ELF-1 (cell line): ENCODE measurements at regions not wholly inside any gene's neighbourhood (a gene's known extent, or its start where the extent isn't known, plus 50 kb on each side); places are given as distances from the start of the nearest gene placed in this dataset.

Source experiments
- DNase-seq: peaks from one replicate; pipeline ENCODE4 v3.0.0-alpha.2; 2016; ENCODE audit warnings: low read depth, low spot score

DNA sequence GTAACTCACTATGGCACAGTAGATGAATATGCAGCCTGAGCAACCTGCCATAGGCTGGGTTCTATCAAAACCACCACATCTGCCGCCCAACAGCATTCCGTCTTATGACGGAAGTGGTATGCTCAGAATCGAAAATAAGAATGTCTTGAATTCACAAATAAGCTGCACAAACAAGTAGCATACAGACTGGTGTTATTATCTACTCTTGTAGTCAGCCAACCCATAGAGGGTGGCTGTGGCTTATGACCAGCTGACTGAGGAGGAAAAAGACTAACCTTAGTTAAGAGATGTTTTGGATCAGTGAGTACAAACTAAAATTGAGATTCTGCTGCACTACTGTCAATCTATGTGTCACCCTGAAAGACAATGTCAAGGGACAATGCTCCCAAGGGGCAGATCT is 1255.1 kb upstream of the EYS start:
- DNase-seq, result no peak

DNA sequence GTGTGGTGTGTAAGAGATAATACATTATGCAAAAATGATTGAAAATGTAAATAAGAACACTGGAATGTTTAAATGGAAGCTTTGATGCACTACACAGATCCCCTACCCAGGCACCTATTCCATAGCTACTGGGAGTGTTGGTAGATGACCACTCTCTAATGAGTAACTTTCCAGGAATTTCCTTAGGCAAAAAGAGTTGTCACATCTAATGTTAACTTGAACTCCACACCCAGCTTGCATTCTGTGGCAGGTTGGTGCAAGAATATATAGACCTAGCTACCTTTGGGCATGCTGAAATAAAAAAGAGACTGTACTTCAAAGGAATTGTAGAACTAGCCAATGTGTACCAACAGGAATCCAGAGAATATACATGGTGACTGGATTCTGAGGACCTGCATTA is 1254.2 kb upstream of the EYS start:
- DNase-seq, result no peak

DNA sequence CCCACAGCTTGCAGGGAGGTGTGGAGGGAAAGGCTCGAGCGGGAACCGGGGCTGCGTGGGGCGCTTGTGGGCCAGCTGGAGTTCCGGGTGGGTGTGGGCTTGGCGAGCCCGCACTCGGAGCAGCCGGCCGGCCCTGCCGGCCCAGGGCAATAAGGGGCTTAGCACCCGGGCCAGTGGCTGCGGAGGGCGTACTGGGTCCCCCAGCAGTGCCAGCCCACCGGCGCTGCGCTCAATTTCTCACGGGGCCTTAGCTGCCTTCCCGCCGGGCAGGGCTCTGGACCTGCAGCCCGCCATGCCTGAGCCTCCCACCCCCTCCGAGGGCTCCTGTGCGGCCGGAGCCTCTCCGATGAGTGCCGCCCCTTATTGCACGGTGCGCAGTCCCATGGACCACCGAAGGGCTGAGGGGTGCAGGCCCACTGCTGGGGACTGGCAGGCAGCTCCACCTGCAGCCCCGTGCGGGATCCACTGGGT is 1242.2 kb upstream of the EYS start:
- no peak for DNase-seq

DNA sequence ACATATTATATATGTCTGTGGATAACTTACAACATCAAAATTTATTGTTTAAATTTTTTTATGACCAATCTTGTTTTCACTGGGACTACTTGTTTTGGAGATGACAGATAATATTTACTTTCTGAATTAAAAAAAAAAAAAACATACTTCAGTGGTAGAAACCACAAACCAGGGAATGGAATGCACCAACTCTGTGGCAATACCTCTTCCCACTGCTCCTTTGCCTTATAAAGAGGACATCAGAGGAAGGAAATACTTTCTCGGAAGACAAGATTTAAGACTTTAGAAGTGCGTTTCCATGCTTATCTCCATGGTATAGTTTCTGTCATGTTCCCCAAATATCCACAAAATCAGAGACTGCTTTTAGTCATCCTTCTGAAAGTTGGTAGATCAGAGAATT is 1241.1 kb upstream of the EYS start:
- DNase-seq, result no peak

DNA sequence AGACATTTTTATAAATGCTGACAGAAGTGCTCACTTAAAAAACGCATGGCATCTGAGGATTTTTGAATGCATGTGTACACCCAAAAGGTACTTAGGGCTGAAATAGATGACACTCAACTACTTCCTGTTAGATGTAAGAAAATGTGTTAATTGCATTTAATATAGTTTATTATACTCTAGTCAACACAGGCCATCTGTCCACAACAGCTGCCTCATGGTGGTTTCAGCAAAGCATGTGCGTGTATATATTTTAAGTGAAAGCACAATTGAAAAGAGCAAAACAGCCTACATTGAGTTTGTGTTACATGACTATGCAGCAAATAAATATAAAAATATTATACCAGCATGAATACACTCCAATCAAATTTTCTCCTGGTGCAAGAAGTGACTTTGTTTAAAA is 1233.0 kb upstream of the EYS start:
- DNase-seq, result no peak

DNA sequence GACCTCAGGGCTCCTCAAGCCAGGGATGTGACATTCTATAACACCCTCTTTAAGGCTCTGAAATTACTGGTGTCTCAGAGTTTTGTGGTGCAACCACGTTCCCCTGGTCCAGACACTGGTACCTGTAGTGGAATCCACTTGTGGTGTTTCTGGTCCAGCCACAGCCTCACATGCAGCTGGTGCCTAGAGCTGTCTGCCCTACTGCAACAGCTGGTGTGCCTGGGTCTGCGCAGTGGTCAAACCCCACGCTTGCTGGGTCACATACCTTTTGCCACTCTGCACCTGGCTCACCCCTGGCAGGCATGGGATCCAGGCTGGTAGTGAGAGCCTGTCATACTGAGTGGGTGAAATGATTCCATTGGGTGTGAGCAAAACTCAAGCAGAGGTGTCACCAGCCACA is 1230.2 kb upstream of the EYS start:
- no peak for DNase-seq

DNA sequence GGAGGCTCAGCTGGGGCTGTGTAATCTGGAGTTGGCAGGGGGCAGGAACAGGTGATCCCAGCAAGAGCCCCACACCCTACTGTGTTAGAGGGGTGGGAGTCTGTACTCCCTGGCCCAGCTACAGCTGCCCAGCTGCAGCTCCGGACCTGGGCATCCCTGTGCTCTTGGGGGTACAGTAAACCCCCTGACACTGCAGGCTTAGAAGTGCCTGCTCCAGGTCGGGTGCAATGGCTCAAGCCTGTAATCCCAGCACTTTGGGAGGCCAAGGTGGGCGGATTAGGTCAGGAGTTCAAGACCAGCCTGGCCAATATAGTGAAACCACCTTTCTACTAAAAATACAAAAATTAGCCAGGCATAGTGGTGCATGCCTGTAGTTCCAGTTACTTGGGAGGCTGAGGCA is 1228.6 kb upstream of the EYS start:
- no peak for DNase-seq

DNA sequence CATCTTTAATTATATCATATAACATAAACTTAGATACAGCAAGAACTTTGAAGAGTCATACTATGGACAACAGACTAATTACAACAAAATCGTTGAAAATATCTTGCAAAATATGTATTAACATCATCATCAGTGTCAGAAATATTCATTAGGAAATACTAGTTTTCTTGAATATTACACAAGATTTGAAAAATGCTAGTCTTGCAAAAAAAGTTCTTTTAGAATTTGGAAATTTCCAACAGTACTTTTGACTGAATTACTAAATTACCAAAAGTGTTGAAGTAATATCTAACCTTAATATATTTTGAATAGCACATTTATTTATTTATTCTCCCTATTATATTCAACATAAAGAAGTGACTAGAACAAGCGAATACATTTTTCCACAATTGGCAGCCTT is 1224.8 kb upstream of the EYS start:
- DNase-seq, result no peak

DNA sequence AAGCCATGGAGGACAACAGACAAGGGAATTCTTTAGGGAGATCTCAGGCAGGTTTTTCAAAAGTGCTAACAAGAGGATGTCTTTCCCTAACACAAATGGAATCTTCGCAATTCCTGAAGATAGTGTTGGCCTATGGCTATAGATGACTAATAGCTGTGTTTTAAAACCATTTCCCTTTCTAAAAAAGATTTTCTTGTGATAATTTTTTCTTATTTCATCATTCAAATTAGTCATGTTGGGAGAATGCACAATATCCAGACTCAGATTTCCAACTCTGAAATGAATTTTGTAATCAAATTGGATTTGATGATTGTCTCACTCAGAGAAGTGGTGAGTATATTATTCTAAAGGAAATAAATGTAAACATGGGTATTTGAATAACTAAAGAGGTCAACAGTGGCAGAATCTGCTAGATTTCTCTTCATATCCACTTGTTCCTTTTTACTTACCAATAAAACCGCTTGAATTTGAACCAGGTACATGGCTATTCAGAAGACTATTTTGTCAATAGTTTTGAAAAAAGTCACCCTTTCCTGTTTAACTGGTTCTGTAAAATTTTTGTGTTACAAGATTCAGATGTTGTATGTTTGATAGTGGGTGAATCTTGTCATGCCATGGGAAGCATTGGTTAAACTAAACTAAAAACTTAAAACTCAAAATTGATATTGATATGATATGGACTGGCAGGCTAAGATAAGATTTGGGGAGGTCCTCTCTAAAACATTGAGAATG is 1223.7 kb upstream of the EYS start:
- DNase-seq, result no peak

DNA sequence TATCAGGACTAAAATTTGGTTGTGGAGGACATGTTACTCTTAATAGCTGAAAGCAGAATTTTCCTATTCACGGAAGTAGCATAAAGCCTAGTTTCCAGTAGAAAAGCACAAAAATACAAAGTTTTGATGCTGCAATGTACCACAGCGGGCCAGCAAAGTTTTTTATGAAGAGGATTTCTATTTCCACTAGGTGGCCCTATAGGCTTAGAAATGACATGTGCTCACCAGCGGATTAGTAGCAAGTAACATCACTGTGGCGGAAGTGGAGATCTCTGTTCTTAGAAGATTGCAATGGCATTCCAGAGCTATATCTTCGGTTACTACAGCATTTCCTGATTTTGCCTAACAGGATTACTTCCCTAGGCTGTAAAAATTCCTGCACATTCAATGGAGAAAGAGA is 1219.0 kb upstream of the EYS start:
- DNase-seq, result no peak

DNA sequence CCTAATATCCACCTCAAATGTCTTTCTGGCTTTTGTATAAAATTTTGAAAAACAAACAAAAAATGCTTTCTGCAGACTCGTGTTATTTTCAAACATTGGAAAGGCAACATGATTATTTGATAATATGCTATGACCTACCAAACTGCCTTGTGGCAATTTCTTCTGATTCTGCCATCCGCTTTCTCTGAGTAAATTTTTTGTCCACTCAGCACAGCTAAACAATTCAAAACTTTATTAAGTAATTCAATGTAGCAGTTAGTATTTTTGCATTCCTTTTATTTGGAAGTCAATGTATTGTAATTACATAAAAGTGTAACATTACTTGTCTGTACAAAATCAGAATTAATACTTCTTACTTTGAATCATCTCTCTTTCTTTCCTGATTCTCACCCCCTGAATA is 1206.6 kb upstream of the EYS start:
- no peak for DNase-seq

DNA sequence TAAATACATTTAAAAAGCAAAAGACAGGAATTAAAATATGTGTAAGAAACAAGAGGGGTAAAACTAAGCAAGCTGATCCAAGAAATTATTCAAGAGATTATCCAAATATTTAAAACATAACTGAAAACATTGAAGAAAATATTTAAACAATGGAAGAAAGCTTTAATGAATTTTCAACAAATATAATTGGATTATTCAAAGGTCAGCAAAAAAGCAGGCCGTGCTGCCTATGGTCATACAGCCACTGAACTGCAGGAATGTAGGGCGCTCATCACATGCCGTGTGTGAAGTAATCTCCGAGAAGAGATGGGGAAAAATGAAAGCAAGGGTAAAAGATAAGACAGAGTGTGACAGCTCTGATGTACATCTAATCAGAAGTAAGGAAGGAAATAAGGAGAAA is 1195.4 kb upstream of the EYS start:
- DNase-seq, result no peak

DNA sequence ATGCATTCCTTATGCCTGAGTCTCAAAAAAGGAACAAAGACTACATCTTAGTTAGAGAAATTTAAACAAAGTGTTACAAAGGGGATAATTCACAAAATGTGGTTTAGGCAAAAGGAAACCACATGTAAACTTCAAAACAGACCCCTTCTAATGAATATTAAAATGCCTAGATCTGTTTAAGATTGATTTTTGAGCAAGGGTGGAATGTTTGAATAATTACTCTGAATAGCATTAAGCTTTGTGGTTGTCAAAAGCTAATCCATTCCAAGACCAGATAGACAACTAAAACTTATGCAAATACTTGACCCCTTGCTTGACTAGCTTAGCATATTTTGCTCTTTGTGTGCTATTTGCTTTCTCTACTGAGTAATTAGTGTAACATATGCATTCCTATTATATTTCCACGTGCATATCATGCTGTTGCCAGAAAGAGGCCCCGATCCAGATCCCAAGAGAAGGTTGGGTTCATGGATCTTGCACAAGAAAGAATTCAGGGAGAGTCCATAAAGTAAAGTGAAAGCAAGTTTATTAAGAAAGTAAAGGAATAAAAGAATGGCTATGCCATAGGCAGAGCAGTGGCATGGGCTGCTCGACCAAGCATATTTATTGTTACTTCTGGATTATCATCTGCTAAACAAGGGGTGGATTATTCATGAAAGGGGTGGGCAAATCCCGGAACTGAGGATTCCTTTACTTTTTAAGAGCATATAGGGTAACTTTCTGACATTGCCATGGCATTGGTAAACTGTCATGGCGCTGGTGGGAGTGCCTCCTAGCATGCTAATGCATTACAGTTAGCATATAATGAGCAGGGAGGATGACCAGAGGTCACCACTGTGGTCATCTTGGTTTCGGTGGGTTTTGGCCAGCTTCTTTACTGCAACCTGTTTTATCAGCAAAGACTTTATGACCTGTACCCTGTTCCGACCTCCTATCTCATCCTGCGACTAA is 1193.4 kb upstream of the EYS start:
- no peak for DNase-seq

DNA sequence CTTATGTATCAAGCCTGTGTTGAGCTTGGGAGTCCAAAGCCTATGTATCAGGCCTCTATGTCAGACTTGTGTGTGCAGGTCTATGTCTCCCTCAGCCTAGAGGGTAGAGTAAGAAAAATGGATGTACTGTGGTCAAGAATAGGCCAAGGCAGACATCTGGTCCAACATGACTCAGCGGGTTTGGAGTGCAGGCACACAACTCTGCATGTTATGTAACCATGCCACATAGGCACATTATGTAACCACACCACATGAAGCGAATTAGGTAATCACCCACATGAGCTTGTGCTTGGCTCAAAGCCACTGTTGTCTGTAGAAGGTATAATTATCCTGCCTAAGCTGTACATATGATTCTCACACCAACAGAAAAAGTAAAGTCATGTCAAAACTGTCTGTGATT is 1190.5 kb upstream of the EYS start:
- DNase-seq, result no peak

DNA sequence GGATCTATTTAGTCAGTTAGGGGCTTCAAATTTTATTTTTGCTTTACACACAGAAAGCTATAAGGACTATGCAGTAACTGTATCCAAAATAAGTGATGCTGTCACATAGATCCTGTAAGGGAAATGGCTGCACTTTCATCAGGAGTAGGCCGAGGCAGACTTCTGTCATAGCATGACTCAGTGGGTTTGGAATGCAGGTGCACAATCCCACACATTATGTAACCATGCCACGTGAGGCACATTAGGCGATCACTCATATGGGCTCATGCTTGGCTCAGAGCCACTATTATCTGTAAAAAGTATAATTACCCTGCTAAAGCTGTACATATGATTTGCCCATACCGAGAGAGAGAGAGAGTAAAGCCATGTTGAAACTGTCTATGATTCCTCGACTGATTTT is 1189.4 kb upstream of the EYS start:
- DNase-seq, result no peak

DNA sequence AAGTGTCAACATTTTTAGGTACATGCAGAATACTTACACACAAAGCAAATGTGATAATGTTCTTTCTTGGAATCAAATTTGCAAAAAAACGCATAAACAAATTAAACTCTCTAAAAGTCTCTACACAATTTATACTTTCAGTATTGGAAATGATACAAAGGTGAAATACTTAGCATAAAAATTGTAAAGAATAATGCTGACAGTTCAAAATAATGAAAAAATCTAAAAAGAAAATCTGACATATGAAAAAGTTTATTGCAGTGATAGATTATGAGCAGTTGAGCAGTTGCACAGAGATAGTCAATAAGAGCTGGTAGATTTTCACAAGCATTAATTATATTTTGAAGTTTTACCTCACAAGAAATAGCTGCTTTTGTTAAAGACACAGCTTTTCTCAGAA is 1176.4 kb upstream of the EYS start:
- DNase-seq, result no peak

DNA sequence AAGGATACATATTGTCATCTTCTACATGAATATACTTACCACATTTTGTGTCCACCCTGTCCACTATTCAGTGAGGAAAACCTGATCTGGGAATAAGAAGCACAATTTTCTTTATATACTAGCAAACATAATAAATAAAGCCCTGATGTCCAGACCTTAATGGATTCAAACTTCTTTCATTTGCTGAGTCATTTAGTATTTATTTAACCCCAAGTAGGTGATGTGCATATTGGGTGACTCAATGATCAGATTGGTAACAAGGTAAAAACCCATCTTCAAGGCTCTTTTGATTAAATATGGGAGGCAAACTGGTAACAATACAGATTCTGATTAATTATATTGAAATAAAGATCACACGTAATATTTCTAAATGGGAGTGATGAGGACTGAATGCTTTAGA is 1159.8 kb upstream of the EYS start:
- no peak for DNase-seq

DNA sequence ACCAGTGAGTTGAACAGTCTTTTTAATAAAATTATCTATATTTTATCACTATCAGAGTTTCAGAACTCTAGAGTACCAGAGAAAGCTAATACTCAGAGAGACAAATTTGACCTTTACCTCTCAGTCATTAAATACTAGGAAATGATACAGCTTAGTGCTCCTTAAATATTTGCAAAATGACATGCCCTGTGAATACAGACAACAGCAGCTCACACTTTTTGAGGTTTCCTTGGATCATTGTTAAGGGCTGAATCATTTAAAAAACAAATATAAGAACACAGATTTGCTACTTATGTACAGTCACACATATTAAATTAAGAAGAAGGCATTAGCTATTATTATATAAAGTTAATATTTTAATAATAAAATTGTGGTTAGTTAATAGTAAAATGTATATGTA is 1158.7 kb upstream of the EYS start:
- no peak for DNase-seq

DNA sequence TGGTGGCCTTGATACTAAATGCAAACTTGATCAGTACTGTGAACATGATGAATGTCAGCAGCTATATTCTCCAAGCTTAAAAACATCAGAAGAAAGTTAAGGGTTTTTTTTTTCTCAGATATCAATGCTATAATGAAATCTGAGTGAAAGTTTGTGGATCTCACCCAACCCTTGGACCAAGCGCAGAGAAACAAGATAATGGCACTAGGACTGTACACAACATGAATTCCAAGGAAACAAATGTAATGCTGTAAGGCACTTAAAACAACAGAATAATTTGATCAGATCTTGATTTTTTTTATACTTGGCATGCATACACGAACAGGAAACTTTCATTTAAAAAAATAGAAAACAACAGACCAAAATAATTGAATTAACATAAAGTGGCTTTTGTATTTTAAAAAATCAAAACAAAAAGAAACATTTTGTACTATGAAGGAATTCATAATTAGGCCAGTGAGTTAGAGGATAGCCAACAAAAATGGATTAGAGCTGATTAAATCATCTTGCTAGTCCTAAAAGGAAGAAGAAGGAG is 1154.0 kb upstream of the EYS start:
- DNase-seq, result no peak

DNA sequence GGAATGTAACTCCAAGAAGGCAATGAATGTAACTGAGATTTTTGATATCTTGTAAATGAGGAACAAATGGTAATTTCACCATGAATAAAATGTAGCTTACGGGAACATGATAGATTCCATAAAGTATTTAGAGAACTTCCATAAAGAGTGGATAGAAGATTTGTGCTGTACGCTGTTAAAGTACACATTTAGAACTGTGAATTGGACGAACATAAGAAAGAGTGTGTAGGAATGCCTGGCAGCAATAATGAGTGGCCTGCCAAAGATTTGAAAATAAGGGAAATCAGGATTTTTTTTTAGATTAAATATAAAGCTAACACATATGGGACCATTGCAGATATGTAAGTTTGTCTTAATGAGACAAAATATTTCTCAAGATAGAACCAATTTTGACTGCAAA is 1153.3 kb upstream of the EYS start:
- no peak for DNase-seq

DNA sequence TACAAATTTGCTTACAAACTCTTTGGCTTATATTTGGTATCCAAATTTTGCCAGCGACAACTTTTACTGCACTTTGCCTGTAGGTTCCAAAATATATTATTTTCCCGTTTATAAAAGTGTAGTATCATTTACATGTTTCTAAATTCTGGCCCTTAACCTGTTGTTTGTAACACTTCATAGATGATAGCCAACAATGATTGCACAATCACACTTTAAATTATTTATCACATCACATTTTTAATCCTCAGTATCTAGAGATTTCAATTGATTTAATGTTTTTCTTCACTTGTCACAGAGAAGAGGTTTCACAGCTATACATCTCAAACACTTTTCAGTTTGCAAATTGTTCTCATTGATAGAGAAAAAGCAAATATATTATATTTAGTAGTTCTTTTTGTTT is 1151.2 kb upstream of the EYS start:
- DNase-seq, result no peak

DNA sequence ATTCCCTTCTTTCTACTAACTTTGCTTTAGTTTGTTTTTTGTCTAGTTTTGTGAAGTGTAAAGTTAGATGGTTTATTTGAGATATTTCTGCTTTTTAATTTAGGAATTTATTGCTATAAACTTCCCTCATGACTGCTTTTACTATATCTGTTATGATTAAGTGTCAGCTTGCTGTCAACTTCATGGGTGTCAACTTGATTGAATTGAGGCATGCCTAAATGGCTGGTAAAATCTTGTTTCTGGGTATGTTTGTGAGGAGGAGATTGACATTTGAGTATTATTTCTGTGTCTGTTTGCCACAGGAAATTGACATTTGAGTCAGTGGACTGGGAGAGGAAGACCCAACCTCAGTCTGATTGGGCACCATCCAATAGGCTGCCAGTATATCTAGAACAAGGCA is 1147.0 kb upstream of the EYS start:
- no peak for DNase-seq

DNA sequence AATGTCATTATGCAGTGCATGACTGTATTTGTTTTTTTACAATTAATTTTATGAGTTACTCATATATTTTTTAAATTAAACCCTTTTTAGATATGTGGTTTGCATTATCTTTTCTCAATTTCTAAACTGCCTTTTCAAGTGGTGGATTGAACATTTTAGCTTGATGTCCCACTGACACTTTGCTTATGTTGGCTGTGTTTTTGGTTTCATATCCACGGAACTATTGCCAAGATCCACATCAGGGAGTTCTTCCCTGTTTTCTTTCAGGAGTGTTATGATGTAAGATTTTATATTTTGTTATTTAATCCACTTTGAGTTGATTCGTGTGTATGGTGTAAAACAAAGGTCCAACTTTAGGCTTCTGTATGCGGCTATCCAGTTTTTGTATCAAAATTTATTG is 1144.9 kb upstream of the EYS start:
- no peak for DNase-seq
